Epithelial cell of esophagus (primary cell): ENCODE measurements at regions not wholly inside any gene's neighbourhood (a gene's known extent, or its start where the extent isn't known, plus 50 kb on each side); places are given as distances from the start of the nearest gene placed in this dataset.

Experiments
- DNase-seq: peaks from one replicate; pipeline ENCODE4 v3.0.0; 2010; ENCODE audit warnings: low read depth
- H3K4me3 ChIP-seq: 2 replicates; pipeline ENCODE4 v1.5.1; 2011; ENCODE audit warnings: mild to moderate bottlenecking, low read length, control low read depth
- TF ChIP-seq, protein P1 (sequence below): IDR thresholded peaks from 2 replicates; pipeline ENCODE4 v1.5.1; 2011; ENCODE audit warnings: low read depth, mild to moderate bottlenecking, low read length, control low read depth, inconsistent platforms; ENCODE audit not compliant: insufficient read depth; ENCODE audit errors: missing control alignments

DNA sequence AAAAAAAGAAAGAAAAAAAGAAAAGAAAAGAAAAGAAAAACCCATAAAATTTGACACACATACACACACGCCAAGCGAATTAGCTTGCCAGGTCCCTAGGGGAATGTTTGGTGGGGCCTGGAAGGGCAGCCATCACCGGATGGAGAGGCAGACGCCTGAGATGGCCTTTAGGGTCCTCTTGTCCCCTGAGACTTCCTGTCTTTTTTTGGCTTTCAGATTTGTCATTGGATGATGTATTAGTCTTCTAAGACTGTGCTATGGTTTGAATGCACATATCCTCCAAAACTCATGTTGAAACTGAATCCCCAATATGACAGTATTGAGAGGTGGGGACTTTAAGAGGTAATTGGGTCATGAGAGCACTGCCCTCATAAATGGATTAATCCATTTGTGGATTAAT, 211.8 kb downstream of the TOMM20 start:
- H3K4me3 ChIP-seq, result no peak overlapping the region
- DNase-seq, result no peak
- TF ChIP-seq, protein P1, sequence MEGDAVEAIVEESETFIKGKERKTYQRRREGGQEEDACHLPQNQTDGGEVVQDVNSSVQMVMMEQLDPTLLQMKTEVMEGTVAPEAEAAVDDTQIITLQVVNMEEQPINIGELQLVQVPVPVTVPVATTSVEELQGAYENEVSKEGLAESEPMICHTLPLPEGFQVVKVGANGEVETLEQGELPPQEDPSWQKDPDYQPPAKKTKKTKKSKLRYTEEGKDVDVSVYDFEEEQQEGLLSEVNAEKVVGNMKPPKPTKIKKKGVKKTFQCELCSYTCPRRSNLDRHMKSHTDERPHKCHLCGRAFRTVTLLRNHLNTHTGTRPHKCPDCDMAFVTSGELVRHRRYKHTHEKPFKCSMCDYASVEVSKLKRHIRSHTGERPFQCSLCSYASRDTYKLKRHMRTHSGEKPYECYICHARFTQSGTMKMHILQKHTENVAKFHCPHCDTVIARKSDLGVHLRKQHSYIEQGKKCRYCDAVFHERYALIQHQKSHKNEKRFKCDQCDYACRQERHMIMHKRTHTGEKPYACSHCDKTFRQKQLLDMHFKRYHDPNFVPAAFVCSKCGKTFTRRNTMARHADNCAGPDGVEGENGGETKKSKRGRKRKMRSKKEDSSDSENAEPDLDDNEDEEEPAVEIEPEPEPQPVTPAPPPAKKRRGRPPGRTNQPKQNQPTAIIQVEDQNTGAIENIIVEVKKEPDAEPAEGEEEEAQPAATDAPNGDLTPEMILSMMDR, result no peak

DNA sequence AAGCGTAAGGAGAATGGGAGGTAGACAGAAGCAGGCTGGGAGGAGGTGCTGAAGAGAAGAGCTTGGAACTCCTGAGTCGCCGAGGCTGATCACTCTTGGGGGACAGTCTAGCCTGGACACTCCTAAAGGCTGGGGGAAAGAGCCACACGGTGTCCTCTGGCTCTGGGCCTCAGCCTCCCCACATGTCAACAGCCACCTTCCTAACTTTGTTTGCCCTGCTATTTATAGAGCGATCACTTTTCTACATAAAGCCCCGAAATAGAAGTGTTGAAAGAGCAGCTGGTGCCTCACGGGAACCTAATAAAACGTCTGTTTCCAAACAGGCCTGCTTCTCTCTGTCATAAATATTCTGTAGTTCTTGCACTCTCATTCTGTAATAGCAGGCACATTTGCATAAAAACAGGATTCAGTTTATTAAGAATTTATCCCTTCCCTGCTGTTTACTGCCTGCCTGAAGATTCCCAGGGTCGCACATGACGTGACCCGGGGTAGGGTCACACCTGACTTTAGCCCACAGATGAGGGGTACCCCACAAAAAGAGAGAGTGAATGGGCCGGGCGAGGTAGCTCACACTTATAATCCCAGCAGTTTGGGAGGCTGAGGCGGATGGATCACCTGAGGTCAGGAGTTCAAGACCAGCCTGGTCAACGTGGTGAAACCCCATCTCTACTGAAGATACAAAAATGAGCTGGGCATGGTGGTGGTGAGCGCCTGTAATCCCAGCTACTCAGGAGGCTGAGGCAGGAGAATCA, 212.5 kb downstream of the TOMM20 start:
- DNase-seq, result no peak
- TF ChIP-seq, protein P1, result no peak
- no peak overlapping the region for H3K4me3 ChIP-seq

DNA sequence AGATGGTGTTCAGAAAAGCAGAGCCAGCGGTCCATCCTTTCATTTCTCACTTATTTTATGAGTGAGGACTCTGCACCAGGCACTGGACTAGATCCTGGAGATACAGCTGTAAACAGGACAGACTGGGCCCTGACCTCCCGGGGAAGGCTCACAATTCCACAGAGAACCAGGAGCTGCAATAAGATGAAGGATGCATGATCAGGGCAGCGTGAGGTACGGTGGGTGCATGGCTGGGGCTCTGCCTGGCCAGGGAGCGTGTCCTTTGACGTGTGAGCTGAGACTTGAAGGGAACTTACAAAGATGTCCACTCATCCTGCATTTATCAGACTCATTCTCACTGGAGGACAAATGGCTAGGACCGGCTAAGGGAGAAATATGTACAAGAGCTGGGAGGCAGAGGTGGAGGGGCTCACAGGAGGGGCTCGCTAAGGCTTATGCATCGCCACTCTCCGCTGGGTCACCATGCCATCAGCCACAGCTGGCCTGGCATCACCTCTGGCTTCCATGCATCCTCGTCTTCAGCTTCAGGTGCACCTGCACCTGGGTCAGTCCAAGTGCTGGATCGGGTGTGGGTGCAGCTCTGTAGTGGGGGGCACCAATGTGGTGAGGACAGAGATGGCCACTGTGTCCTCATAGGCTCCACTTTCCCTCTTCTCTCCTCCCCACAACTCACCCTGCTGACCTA, 213.9 kb downstream of the TOMM20 start:
- no peak overlapping the region for H3K4me3 ChIP-seq
- TF ChIP-seq, protein P1, result no peak
- no peak for DNase-seq

DNA sequence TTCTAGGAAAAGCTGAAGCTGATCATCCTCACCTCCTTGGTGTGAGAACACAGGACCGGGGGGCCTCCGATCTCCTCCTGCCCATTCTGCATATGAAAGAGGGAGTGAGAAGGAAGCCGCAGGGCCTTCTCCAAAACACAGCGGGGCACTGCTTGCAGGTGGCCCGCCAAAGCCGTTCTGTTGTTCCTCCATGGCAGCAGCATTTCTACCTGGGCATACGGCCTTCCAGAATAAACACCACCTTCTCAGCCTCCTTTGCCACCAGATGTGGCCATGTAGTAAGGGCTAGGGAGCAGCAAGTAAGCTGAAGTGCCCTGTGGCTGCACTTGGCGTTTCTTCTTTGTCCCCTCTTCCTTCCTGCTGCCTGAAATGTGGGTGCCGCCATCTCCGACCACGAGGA, 214.9 kb downstream of the TOMM20 start:
- TF ChIP-seq, protein P1, result no peak
- no peak for DNase-seq

DNA sequence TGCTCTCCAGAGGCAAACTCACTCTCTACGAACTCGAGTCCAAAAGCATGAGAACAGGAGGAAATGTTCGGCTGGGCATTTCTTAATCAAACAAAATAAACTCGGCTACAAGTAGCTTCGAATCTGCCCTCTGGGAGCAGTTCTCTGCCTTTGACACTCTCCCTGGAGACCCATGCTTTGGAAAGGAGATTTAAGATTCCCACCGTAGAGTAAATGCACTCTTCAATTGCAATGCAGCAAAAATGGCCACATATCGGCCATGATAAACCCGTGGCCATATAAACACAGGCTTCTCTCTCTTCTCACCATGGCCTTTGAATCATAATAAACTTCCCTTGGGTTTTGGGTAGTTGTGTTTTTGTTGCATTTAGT, 215.4 kb downstream of the TOMM20 start:
- no peak overlapping the region for H3K4me3 ChIP-seq
- TF ChIP-seq, protein P1, result no peak
- DNase-seq, result no peak

More for the DNA sequence above, 214.9 kb downstream of the TOMM20 start:
- H3K4me3 ChIP-seq, result no peak overlapping the region

DNA sequence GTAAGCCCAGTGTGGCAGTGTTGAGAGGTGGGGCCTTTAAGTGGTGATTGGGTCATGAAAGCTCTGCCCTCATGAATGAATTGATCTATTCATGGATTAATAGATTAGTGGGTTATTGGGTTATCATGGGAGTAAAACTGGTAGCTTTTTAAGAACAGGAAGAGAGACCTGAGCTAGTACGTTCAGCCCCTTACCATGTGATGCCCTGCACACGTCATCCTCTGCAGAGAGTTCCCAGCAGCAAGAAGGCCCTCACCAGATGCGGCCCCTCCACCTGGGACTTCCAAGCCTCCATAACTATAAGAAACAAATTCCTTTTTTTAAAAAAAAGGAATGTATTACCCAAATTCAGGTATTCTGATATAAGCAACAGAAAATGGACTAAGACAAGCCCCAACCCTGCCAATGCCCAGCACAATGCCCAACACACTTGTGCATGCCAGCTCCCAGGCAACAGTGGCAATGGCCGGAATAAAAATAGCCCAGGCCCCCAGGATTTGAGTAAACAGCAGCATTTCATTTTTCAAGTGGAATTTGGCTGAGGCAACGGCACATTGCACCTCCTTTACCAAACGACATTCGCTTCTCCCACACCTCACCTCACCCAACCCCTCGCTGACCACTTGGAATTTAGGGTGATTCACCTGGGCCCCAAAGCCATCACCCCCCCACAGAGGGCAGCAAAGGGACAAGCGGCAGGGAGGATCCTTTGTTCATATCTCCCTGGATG, 215.9 kb downstream of the TOMM20 start:
- TF ChIP-seq, protein P1, result no peak
- no peak for DNase-seq
- H3K4me3 ChIP-seq, result no peak overlapping the region
